GM12874 (cell line): ENCODE measurements at regions not wholly inside any gene's neighbourhood (a gene's known extent, or its start where the extent isn't known, plus 50 kb on each side); places are given as distances from the start of the nearest gene placed in this dataset.

Experiments
- TF ChIP-seq, protein P1 (sequence below): IDR thresholded peaks from 2 replicates; pipeline ENCODE4 v1.5.1; 2011; ENCODE audit warnings: low read depth, mild to moderate bottlenecking, control low read depth, low read length, moderate library complexity; ENCODE audit not compliant: insufficient read depth

DNA sequence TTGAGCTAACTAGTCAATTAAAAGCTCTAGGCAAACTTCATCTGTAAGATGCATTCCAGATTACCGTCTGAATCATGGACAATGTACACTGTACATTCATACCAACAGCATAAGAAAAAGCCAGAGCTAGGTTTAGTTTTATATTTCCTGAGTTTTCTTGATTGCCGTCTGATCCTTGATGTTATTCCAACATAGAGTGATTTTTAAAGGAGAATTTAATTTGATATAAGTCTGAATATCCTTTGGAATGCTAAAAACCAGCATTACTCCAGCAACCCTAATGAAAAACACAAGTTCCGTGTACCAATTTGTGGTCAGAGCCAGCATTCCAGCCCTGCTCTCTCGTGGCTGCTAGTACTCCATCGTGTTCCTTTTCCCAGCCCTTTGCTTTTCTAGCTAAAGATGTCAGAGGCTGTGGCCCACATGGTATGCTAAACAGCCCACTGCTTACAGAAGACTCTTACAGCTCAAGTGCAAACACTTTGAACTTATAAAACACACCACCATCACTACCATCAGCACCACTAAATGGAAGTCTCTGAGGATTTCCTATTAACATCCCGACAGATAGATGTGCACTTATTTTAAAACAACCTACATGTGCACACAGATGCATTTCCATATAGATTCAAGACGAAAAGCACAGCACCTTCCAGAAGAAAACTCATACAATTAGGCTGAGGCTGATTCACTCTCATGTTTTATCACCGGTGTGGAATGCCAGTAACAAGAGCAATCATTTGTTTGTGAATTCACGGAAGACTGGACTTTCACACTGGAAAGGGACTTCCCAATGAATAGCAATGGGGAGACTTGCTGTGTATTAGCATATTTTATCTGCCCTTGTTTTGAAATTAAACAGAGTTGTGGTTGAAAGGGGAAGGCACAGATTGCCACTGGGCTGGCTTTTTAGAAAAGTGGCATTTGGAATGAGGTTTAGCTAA lies 246.9 kb upstream of the GAS1 start:
- TF ChIP-seq, protein P1, sequence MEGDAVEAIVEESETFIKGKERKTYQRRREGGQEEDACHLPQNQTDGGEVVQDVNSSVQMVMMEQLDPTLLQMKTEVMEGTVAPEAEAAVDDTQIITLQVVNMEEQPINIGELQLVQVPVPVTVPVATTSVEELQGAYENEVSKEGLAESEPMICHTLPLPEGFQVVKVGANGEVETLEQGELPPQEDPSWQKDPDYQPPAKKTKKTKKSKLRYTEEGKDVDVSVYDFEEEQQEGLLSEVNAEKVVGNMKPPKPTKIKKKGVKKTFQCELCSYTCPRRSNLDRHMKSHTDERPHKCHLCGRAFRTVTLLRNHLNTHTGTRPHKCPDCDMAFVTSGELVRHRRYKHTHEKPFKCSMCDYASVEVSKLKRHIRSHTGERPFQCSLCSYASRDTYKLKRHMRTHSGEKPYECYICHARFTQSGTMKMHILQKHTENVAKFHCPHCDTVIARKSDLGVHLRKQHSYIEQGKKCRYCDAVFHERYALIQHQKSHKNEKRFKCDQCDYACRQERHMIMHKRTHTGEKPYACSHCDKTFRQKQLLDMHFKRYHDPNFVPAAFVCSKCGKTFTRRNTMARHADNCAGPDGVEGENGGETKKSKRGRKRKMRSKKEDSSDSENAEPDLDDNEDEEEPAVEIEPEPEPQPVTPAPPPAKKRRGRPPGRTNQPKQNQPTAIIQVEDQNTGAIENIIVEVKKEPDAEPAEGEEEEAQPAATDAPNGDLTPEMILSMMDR: no peak

DNA sequence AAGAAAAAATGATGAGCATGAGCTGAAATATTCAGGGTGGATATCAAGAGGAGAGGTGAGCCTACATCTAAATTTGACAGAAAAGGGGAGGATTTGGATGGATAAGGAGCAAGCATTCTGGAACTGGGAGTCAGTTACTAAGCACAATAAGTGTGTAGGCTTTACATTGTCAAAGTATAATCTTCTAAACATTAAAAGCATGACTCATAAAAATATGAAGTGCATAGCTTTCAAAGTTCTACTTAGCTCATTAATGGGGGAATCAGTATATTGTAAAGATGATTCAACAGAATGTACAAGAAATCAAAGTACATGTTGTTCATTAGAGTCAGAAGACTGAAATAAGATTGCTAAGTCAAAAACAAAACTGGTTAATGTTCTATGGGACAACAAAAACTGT lies 248.0 kb upstream of the GAS1 start:
- TF ChIP-seq, protein P1: no peak

DNA sequence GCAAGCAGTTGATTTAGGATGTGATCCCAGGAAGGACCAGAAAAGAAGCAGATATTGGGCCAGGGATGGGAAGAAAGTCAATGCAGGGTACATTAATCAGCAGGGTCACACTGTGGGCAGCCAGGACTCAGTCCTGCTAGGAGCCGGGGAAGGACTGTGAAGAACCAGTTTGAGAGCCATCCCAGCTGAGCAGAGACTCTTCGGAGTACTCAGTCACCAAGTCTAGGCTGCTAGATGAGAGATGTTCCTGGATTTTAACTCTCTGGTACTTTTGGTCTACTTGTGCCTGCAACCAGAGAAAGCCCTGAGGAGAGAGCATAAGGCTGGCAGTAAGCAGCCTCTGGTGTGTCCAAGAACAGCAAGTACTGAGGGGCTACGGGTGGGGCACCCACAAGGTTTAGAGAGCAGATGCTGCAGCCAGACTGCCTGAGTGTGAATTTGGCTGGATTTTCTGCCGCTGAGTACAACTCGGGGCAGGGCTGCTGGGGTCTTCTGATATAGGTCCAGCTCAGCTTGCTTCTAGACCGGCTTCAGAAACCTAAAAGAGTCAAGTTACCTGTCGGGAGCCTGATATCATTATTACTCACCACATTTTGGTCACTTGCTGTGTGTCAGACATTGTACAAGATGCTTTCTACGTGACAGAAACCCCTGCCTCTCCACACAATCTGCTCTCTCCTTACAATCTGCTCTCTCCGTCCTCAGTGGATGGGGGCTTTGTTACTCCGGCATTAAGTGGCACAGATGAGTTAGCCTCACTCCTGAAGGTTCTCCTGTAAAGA lies 250.2 kb upstream of the GAS1 start:
- TF ChIP-seq, protein P1: no peak

DNA sequence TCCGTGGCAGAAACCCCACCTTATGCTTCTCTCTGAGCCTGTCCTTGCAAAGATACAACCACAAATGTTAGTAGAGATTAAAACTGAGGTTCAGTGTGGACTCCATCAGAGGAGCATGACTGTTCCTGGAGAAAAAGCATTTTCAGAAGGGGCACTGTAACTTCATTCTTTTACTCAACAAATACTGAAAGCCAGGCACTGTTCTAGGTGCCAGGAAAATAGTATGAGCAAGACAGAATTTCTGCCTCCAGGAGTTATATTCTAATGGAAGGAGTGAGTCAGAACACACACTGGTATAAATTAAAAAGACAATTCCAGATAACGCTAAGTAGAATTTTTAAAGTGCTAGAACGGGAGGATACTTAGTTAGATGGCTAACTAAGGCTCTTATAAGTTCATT lies 251.4 kb upstream of the GAS1 start:
- TF ChIP-seq, protein P1: no peak

DNA sequence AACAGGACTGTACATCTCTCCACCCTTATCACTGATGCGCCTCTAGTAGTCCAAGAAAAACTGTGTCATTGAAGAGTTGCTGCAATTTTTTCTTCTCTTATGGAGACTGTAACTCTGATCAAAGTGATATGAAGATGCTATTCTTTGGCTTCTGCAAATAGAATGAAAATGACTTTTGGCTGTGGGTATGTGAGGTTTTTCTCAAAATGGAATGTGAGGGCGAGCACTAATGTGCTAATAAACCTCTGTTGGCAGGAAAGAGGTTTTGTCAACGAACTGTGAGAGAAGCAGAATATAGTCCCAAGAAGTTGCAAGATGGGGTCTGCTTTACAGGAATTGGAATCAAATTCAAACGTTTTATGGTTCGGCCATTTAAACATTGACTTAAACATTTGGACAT lies 252.0 kb upstream of the GAS1 start:
- TF ChIP-seq, protein P1: no peak

DNA sequence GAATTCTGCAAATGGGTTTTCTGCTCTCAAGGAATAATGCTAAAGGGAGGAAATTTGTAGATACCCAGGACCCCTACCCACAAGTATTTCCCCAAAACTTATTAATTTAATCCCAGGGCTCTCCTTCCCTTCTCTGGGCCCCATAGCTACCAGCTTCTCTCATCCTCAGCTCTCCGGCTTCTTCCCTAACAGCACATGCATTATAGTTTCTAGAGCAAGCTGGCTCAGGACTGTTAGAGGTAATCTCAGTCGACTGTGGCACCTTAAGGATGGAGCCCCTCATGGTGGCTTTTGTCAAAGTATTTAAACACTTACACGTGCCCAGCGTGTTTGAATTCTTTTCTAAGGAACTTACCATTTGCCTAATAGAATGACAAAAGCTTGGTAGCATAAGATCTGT lies 252.5 kb upstream of the GAS1 start:
- TF ChIP-seq, protein P1: no peak

DNA sequence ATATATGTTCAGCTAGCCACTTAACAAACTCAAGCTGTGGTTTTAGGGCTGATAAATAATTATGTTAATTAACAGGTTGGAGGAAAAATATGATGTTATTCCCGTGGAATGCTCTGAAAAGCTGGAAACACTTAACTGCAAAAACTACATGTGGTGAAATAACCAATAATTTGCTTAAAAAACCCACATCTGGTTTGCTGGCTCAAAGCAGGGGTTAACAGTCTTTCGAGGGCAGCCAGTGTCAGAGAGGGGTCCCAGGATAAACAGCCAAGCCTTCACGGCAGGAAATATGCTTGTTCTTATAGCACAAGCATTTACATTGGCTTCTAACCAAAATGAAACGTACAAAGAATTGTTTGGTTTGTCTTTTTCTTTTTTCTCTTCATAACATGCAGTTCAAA lies 254.0 kb upstream of the GAS1 start:
- TF ChIP-seq, protein P1: no peak
